ENCODE measurements at regions not wholly inside any gene's neighbourhood (a gene's known extent, or its start where the extent isn't known, plus 50 kb on each side); places are given as distances from the start of the nearest gene placed in this dataset.

- no peak overlapping the region for H3K4me3 ChIP-seq (ENCODE audit: low read length in 3 of 3)
- no peaks in the 10 kb centered on the region for H3K27me3 ChIP-seq (ENCODE audit: control insufficient read depth, insufficient read depth, low read length)
- TF ChIP-seq CTCF (IDR thresholded peaks at IDR 0.05; ENCODE audit: borderline replicate concordance, extremely low read depth, insufficient read depth) = no peak
- DNase-seq (peak in 2 of 5 donors; percentile 6 to 10), FAIRE-seq (no peak)
- H3K9me3 ChIP-seq (ENCODE audit: control insufficient read depth in 2 of 3, insufficient read depth in 1 of 3, low read length in 3 of 3) = no peaks in the 10 kb centered on the region
- no peak overlapping the region for H3K9ac ChIP-seq (ENCODE audit: low read length in 3 of 3)
- intact Hi-C loops (cut with DNase I) = no loop called here
- H3K27ac ChIP-seq (ENCODE audit: low read depth in 2 of 2, low read length in 2 of 2) = no peak overlapping the region
- H3K4me1 ChIP-seq (ENCODE audit: control insufficient read depth in 2 of 3, insufficient read depth in 2 of 3, low read depth in 1 of 3, low read length in 3 of 3) = no peaks in the 10 kb centered on the region
- H3K36me3 ChIP-seq (ENCODE audit: control insufficient read depth in 2 of 3, insufficient read depth in 3 of 3, low read length in 3 of 3) = peaks cover 2 to 5% (median 3%) of the 10 kb centered on the region in 3 donors
Observed at GRCh38 chr7:112908086-112908485, 117.9 kb upstream of the TMEM168 start.

GRCh38 chr7:112907658-112908057, 117.5 kb upstream of the TMEM168 start:
- no peak for FAIRE-seq

GRCh38 chr7:112905950-112906349, 115.8 kb upstream of the TMEM168 start:
- Histone ChIP-seq H3K27ac (ENCODE audit: low read depth in 2 of 2, low read length in 2 of 2) (no peak overlapping the region), H3K4me3 (ENCODE audit: low read length in 3 of 3) (no peak overlapping the region), H3K27me3 (ENCODE audit: control insufficient read depth, insufficient read depth, low read length) (no peaks in the 10 kb centered on the region), H3K9ac (ENCODE audit: low read length in 3 of 3) (no peak overlapping the region), H3K36me3 (ENCODE audit: control insufficient read depth in 2 of 3, insufficient read depth in 3 of 3, low read length in 3 of 3) (peaks cover 1 to 2% (median 2%) of the 10 kb centered on the region in 3 donors), H3K9me3 (ENCODE audit: control insufficient read depth in 2 of 3, insufficient read depth in 1 of 3, low read length in 3 of 3) (no peaks in the 10 kb centered on the region), H3K4me1 (ENCODE audit: control insufficient read depth in 2 of 3, insufficient read depth in 2 of 3, low read depth in 1 of 3, low read length in 3 of 3) (no peaks in the 10 kb centered on the region)
- no peak for TF ChIP-seq CTCF (IDR thresholded peaks at IDR 0.05; ENCODE audit: borderline replicate concordance, extremely low read depth, insufficient read depth)
- DNase-seq (no peak), FAIRE-seq (no peak)
- intact Hi-C loops (cut with DNase I) = no loop called here

More at GRCh38 chr7:112907658-112908057, 117.5 kb upstream of the TMEM168 start:
- H3K36me3 ChIP-seq (ENCODE audit: control insufficient read depth in 2 of 3, insufficient read depth in 3 of 3, low read length in 3 of 3) = peaks cover 2 to 5% (median 2%) of the 10 kb centered on the region in 3 donors
- no peak overlapping the region for H3K27ac ChIP-seq (ENCODE audit: low read depth in 2 of 2, low read length in 2 of 2)
- intact Hi-C loops (cut with DNase I) = no loop called here
- no peak for TF ChIP-seq CTCF (IDR thresholded peaks at IDR 0.05; ENCODE audit: borderline replicate concordance, extremely low read depth, insufficient read depth)
- H3K9ac ChIP-seq (ENCODE audit: low read length in 3 of 3) = no peak overlapping the region
- H3K9me3 ChIP-seq (ENCODE audit: control insufficient read depth in 2 of 3, insufficient read depth in 1 of 3, low read length in 3 of 3) = no peaks in the 10 kb centered on the region
- H3K4me1 ChIP-seq (ENCODE audit: control insufficient read depth in 2 of 3, insufficient read depth in 2 of 3, low read depth in 1 of 3, low read length in 3 of 3) = no peaks in the 10 kb centered on the region
- DNase-seq = no peak
- no peak overlapping the region for H3K4me3 ChIP-seq (ENCODE audit: low read length in 3 of 3)
- no peaks in the 10 kb centered on the region for H3K27me3 ChIP-seq (ENCODE audit: control insufficient read depth, insufficient read depth, low read length)

- intact Hi-C loops (cut with DNase I) = no loop called here
- FAIRE-seq = no peak
Observed at GRCh38 chr7:112905413-112905812, 115.2 kb upstream of the TMEM168 start.

More at GRCh38 chr7:112905413-112905812, 115.2 kb upstream of the TMEM168 start:
- Histone ChIP-seq H3K27me3 (ENCODE audit: control insufficient read depth, insufficient read depth, low read length) (no peaks in the 10 kb centered on the region), H3K4me1 (ENCODE audit: control insufficient read depth in 2 of 3, insufficient read depth in 2 of 3, low read depth in 1 of 3, low read length in 3 of 3) (no peaks in the 10 kb centered on the region), H3K36me3 (ENCODE audit: control insufficient read depth in 2 of 3, insufficient read depth in 3 of 3, low read length in 3 of 3) (peaks cover 0 to 2% (median 2%) of the 10 kb centered on the region in 3 donors), H3K9ac (ENCODE audit: low read length in 3 of 3) (no peak overlapping the region), H3K9me3 (ENCODE audit: control insufficient read depth in 2 of 3, insufficient read depth in 1 of 3, low read length in 3 of 3) (no peaks in the 10 kb centered on the region), H3K27ac (ENCODE audit: low read depth in 2 of 2, low read length in 2 of 2) (no peak overlapping the region), H3K4me3 (ENCODE audit: low read length in 3 of 3) (no peak overlapping the region)
- no peak for DNase-seq
- no peak for TF ChIP-seq CTCF (IDR thresholded peaks at IDR 0.05; ENCODE audit: borderline replicate concordance, extremely low read depth, insufficient read depth)

Data from kidney (tissue), 13 donors.